HUES6 (cell line): ENCODE measurements at regions not wholly inside any gene's neighbourhood (a gene's known extent, or its start where the extent isn't known, plus 50 kb on each side); places are given as distances from the start of the nearest gene placed in this dataset.
"Not testable (repeated sequence)": the region's sequence is repeated elsewhere in the genome, so short reads cannot be mapped to it uniquely, and the experiment has no call there.

Source experiments
- H3K27ac ChIP-seq: 2 replicates; pipeline ENCODE4 v1.7.0; 2013; ENCODE audit warnings: low read depth, mild to moderate bottlenecking, low read length, inconsistent platforms
- H3K27me3 ChIP-seq: 2 replicates; pipeline ENCODE4 v1.6.1; 2013; ENCODE audit warnings: low read length; ENCODE audit not compliant: control insufficient read depth, insufficient read depth
- H3K36me3 ChIP-seq: 2 replicates; pipeline ENCODE4 v1.6.1; 2013; ENCODE audit warnings: low read length; ENCODE audit not compliant: control insufficient read depth, insufficient read depth
- H3K4me1 ChIP-seq: 2 replicates; pipeline ENCODE4 v1.6.1; 2013; ENCODE audit warnings: low read length; ENCODE audit not compliant: control insufficient read depth, insufficient read depth
- H3K4me3 ChIP-seq: 2 replicates; pipeline ENCODE4 v1.5.1; 2013; ENCODE audit warnings: low read depth, low read length
- H3K9ac ChIP-seq: one replicate; pipeline ENCODE4 v1.6.1; 2013; ENCODE audit warnings: mild to moderate bottlenecking, low read length
- H3K9me3 ChIP-seq: 2 replicates; pipeline ENCODE4 v1.6.1; 2013; ENCODE audit warnings: low read depth, low read length; ENCODE audit not compliant: control insufficient read depth, insufficient read depth

GRCh38 chr4:174071595-174071994 is 211.9 kb downstream of the FBXO8 start:
- H3K9ac ChIP-seq = no peak overlapping the region
- no peak overlapping the region for H3K27ac ChIP-seq
- H3K27me3 ChIP-seq = no peaks in the 10 kb centered on the region
- H3K4me3 ChIP-seq = no peak overlapping the region
- no peaks in the 10 kb centered on the region for H3K9me3 ChIP-seq
- no peaks in the 10 kb centered on the region for H3K4me1 ChIP-seq
- H3K36me3 ChIP-seq = no peaks in the 10 kb centered on the region

GRCh38 chr4:174069848-174070330 is 213.6 kb downstream of the FBXO8 start:
- Histone ChIP-seq H3K9ac (no peak overlapping the region), H3K36me3 (no peaks in the 10 kb centered on the region), H3K27ac (no peak overlapping the region)

GRCh38 chr4:174066611-174067205 is 216.8 kb downstream of the FBXO8 start:
- Histone ChIP-seq H3K36me3 (no peaks in the 10 kb centered on the region), H3K9me3 (no peaks in the 10 kb centered on the region), H3K4me3 (no peak overlapping the region), H3K4me1 (no peaks in the 10 kb centered on the region), H3K27me3 (no peaks in the 10 kb centered on the region), H3K27ac (no peak overlapping the region), H3K9ac (no peak overlapping the region)

More at GRCh38 chr4:174069848-174070330, 213.6 kb downstream of the FBXO8 start:
- Histone ChIP-seq H3K4me3 (no peak overlapping the region), H3K9me3 (no peaks in the 10 kb centered on the region), H3K27me3 (no peaks in the 10 kb centered on the region), H3K4me1 (no peaks in the 10 kb centered on the region)

DNA sequence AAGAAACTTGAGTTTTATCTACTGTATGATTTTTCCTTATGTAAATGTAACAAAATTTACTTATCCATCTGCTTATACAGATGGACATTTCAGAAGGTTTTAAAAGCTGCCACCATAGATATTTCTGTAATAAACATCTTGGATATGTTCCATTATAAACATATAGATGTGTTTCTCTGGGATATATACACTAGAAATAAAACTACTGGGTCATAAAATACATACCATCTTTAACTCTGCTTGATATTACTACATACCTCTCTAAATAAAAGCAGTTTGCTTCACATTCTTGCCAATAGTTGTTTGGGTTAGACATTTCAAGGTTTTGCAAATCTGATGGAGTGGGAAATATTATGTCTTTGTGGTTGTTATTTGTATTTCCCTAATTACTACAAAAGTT is 220.6 kb downstream of the FBXO8 start:
- Histone ChIP-seq H3K27ac (no peak overlapping the region), H3K9me3 (peaks cover 3% of the 10 kb centered on the region; the same call in 1 of the 2 replicates)

GRCh38 chr4:174061026-174061425 is 222.4 kb downstream of the FBXO8 start:
- H3K36me3 ChIP-seq = no peaks in the 10 kb centered on the region
- H3K9ac ChIP-seq = no peak overlapping the region
- no peak overlapping the region for H3K27ac ChIP-seq
- peaks cover 3% of the 10 kb centered on the region; the same call in 1 of the 2 replicates for H3K9me3 ChIP-seq
- no peaks in the 10 kb centered on the region for H3K27me3 ChIP-seq
- no peak overlapping the region for H3K4me3 ChIP-seq
- no peaks in the 10 kb centered on the region for H3K4me1 ChIP-seq

More for the DNA sequence above, 220.6 kb downstream of the FBXO8 start:
- Histone ChIP-seq H3K4me3 (no peak overlapping the region), H3K9ac (no peak overlapping the region), H3K4me1 (no peaks in the 10 kb centered on the region), H3K27me3 (no peaks in the 10 kb centered on the region), H3K36me3 (no peaks in the 10 kb centered on the region)

GRCh38 chr4:174058846-174059245 is 224.6 kb downstream of the FBXO8 start:
- Histone ChIP-seq H3K9ac (no peak overlapping the region), H3K4me3 (no peak overlapping the region), H3K36me3 (no peaks in the 10 kb centered on the region), H3K9me3 (peaks cover 3% of the 10 kb centered on the region; the same call in 1 of the 2 replicates), H3K4me1 (no peaks in the 10 kb centered on the region), H3K27ac (no peak overlapping the region), H3K27me3 (no peaks in the 10 kb centered on the region)

GRCh38 chr4:174056959-174057358 is 226.5 kb downstream of the FBXO8 start:
- Histone ChIP-seq H3K4me1 (no peaks in the 10 kb centered on the region), H3K9ac (no peak overlapping the region), H3K4me3 (no peak overlapping the region), H3K27me3 (no peaks in the 10 kb centered on the region), H3K27ac (no peak overlapping the region), H3K36me3 (no peaks in the 10 kb centered on the region), H3K9me3 (peaks cover 3% of the 10 kb centered on the region; the same call in 1 of the 2 replicates)

- Histone ChIP-seq H3K36me3 (no peaks in the 10 kb centered on the region), H3K9ac (no peak overlapping the region), H3K27ac (no peak overlapping the region), H3K4me3 (no peak overlapping the region), H3K9me3 (no peaks in the 10 kb centered on the region; the same call in 1 of the 2 replicates), H3K27me3 (no peaks in the 10 kb centered on the region), H3K4me1 (no peaks in the 10 kb centered on the region)
Observed at GRCh38 chr4:174055344-174055743, 228.1 kb downstream of the FBXO8 start.

DNA sequence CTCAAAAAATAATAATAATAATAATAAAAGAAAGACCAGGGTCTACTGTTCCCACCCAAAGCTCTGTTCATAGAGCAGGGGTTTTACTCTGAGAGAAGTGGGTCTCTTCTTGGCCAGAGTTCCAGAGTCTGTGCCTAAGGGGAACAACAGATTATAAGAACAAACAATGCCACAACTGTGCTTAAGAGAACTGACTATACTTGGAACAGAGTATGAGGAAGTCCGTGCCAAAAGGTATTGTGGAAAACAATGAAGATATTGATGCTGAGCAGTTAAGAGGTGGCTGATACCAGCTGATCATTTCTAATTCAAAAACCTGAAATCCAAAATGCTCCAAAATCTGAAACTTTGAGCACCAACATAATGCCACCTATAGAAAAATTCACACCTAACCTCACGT is 229.6 kb downstream of the FBXO8 start:
- H3K27me3 ChIP-seq = no peaks in the 10 kb centered on the region
- no peak overlapping the region for H3K9ac ChIP-seq
- H3K4me1 ChIP-seq = no peaks in the 10 kb centered on the region
- H3K27ac ChIP-seq = no peak overlapping the region
- no peaks in the 10 kb centered on the region for H3K36me3 ChIP-seq
- no peaks in the 10 kb centered on the region; the same call in 1 of the 2 replicates for H3K9me3 ChIP-seq
- H3K4me3 ChIP-seq = no peak overlapping the region

GRCh38 chr4:174047363-174047762 is 236.1 kb downstream of the FBXO8 start:
- Histone ChIP-seq H3K36me3 (no peaks in the 10 kb centered on the region), H3K4me3 (no peak overlapping the region), H3K4me1 (peaks cover 3% of the 10 kb centered on the region; the same call in 1 of the 2 replicates), H3K9me3 (no peaks in the 10 kb centered on the region), H3K9ac (no peak overlapping the region), H3K27ac (no peak overlapping the region), H3K27me3 (no peaks in the 10 kb centered on the region)

GRCh38 chr4:174045829-174046228 is 237.6 kb downstream of the FBXO8 start:
- peaks cover 11% of the 10 kb centered on the region; the same call in 1 of the 2 replicates for H3K4me1 ChIP-seq
- not testable (repeated sequence) for H3K4me3 ChIP-seq, H3K9me3 ChIP-seq, H3K27me3 ChIP-seq, H3K27ac ChIP-seq, H3K9ac ChIP-seq, H3K36me3 ChIP-seq
